ENCODE measurements at regions not wholly inside any gene's neighbourhood (a gene's known extent, or its start where the extent isn't known, plus 50 kb on each side); places are given as distances from the start of the nearest gene placed in this dataset.

DNA sequence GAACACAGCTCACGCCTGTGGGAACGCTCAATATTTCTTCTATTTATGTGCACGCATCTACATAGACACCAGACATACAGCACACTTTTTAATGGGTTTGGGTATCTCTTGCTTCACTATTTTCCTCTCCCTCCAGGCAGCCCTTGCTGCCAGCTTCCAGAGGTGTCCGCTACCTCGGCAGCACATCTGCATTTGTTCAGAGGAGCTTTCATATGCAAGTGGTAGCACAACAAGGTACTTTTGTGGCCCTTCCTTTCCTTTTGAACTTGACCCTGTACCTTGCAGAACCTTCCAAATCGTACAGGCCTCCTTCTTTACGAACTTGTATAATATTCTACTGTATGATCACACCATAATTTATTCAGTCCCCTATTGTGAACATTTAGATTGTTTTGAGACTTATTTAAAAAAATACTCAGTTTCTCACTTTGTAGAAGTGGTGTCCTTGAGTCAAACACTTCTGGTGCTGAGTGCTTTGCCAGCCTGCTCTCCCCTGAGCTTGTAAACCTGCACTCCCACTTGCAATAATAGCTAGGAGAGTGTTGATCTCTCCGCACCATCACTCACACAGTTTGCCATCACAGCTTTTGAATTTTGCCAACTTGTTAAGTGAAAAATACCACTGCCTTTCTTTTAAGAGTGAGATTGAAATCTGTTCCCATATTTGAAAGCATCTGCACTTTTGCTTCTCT, 106.0 kb upstream of the ZNF32 start:
- no peak for DNase-seq

DNA sequence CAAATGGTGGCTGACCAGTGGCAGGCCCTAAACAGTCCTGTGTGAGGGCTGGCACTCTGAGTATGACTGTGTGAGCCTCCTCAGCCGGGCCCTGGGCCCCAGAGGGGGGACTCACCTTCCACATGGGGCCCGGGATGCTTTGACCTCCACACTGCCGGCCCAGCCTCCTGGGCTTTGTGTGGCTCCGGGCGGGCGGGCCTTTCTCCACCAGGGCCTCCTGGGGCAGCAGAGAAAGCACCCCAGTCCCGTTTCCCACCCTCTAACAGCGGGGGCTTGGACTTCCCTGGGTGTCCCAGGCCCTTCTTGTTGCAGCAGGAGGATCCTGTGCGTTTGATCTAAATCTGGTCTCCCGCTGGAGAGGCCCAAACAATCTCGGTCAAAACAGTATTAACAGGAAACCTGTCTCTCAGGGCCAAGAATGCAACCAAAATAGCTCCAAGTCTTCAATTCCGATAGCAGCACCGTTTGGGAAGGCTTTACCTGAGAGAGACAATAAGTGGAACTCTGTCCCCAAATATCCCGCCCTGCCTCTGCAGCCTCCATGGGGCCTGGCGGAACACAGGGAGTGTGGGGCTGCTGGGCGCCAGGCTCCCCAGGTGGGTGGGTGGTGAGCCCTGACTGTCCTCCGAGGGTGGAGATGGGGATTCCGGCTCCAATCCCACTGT, 104.8 kb upstream of the ZNF32 start:
- no peak for DNase-seq

DNA sequence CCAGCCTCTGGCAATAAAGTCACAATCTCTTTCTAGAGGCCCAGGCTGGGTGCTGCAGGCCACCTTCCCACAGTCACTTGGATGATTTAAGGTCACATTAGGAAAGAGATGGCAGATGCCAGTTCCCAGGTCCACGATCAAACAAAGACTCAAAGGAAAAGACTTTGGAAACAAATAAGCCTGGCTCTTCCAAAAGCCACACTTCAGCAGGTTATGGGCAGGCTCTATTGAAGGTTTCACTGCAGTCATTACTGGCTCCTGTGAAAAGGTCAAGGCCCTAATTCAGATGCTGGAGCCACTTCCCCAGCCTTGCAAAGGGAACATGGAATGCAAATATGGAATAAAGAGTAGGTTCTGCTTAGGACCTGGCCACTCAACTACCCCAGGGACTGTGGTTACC, 104.0 kb upstream of the ZNF32 start:
- no peak for DNase-seq

DNA sequence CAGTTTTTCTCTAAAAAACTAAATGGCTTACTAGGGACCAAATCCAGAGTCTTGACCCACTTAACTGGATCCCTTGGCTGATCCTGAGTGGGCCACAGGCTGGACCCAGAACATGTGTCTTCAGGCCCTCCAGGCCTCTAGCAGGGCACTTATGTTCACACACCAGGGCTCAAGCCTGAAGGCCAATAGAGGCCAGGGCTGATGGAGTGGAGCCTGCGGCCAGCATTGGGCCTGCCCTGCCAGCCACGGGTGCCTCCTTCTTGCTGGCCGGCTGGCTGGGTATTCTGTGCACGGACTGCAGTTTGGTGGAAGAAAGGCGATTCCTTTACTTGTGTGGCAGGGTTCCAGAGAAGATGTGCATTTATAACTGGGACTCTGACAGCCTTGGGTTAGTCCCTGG, 103.0 kb upstream of the ZNF32 start:
- no peak for DNase-seq

DNA sequence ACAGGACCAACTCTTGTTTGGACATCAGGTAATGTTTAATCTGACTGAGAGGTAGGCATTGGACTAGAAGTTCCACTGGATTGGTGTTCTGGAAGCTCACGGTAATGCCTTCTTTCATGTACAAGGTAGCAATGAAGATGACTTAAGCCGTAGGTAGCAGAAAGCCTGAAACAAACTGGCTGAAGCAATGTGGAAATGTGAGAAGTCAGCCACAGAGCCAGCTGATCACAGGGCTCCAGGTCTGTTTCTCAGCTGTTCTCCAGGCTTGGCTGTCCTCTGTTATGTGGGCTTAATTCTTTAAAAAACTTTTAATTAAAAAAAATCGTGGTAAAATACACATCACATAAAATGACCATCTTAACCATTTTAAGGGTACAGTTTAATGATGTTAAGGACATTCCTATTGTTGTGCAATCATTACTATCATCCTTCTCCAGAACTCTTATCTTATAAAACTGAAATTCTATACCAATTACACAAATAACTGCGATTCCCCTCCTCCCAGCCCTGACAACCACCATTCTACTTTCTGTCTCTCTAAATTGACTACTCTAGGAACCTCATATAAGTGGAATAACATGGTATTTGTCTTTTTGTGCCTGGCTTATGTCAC, 101.4 kb upstream of the ZNF32 start:
- DNase-seq: no peak

DNA sequence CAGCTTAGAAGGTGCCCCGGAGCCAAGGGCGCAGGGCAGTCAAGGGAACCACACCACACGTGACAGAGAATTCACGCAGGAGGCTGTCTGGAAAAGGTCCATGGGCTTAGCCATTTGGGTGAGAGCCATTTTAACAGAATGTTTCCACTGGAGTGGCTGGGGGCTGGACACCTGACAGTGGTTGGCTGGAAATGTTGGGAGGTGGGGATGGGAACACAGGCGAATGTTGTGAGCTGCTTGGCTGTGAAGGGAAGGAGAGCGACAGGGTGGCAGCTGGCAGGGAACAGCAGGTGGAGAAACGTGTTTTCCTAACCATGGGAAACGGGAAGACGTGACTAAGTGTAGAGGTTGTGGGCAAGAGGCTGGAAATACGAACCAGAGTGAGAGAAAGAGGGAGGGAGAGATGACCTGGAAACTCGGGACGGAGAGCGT, 100.5 kb upstream of the ZNF32 start:
- no peak for DNase-seq

DNA sequence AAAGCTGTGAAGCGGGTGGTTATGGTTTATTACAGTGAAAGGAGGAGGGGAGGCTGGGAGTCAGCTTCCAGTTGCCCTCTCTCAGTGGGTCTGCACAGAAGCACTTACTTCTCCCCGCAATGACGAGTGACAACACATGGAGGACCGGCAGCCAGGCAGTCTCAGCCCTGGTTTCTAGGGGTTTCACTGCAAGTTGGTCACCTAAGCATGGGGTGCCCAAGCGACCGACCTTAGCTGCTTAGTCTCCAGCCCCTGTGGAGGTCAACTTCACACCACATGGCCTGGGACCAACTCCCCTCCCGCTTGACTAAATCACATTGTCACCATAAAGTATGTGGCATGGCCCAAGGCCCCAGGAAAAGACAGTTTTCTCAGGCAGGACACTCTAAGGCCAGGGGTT, 99.9 kb upstream of the ZNF32 start:
- DNase-seq: no peak

DNA sequence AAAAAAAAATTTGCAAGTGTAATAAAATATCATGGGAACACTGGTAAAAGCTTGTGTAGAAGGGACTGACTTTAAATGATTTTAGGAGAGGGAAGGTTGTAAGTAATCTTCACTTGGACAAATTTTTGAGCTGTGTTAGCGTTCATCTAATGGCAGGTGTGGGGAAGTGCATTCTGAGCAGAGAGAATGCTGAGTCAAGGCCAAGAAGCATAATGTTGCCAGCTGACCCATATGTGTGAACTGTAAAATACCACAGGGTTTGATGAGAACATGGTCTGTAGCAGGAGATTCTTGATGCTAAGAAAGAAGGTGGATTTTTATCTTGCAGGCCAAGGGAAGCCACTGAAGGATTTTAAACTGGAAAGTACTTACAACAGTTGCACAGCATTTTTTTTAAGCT, 98.2 kb upstream of the ZNF32 start:
- DNase-seq: no peak

DNA sequence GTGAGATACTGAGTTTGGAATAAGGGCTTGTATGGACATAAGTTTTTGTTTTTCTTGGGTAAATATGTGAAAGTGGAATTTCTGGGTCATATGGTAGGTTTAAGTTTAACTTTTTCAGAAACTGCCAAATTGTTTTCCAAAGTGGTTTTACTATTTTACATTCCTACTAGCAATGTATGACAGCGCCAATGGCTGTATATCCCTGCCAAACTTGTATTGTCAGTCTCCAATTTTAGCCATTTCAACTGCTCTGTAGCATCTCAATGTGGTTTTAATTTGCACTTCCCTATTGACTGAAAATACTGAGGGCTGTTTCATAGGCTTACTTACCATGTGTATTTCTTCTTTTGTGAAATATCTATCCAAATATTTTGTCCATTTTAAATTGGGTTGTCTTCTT, 90.5 kb upstream of the ZNF32 start:
- no peak for DNase-seq

DNA sequence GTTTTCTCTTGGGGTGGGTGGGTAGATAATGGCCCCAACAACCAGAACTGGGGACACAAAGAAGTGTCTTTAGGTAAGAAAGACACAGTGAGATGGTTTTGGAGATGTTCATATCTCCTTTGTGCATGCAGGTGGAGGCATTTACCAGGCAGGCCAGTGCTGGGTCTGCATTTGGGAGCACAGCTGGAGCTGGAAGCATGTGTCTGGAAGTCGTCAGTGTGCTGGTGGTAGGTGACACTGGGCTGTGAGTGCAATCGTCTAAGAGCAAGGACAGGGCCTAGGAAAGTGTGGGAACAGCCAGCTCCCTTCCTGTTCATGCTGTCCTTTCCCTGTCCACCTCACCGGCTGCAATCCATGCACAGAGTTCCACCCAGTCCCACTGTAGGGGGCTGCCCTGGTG, 88.3 kb upstream of the ZNF32 start:
- no peak for DNase-seq

DNA sequence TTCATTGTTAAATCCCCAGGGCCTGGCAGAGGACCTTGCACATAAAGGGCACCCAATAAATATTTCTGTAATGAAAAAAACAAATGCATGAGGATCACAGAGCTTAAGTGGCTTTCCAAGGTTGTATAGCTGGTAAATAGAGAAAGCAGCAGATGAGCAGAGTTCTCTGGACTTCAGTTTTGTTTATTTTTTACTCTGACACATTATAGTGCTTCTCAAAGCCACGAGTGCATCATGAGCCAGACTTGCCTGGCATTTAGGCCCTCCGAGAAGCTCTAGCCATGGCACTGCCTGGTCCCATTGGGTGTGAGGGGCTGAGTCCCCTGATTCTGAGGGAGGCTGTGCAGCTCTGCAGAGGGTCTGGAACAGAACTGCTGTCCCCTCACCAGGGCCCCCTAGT, 87.2 kb upstream of the ZNF32 start:
- DNase-seq: no peak

DNA sequence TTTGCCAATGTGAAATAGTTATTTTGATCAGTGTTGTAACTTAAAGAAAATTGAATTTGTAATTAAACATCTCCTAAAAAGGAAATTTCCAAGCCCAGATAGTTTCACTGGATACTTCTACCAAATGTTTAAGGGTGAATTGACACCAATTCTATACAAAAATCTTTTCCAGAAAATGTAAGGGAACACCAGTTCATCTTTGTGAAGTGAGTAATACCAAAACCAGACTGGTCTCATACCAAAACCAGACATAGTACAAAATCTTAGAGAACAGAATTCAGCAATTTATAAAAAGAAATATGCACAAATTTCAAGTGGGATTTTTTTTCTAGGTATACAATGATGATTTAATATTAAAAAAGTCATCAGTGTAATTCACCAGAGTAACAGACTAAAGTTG, 86.0 kb upstream of the ZNF32 start:
- DNase-seq: no peak

DNA sequence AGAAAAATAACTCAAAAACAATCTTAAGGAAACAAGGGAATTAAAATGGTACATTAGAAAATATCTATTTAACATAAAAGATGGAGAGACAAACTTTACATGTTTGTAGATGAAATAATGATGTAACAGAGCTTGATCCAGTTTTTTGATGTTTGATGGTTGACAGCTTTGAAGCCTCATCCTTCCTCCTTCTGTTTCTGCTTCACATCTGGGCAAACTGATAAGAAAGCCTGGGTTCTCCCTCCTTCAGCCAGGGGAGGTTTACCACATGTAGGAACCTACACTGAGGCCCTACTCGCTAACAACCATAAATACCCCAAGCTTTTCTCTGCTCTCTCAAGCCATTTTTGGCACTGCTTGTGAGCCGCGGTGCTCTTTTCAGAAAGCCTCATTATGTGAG, 82.8 kb upstream of the ZNF32 start:
- no peak for DNase-seq

DNA sequence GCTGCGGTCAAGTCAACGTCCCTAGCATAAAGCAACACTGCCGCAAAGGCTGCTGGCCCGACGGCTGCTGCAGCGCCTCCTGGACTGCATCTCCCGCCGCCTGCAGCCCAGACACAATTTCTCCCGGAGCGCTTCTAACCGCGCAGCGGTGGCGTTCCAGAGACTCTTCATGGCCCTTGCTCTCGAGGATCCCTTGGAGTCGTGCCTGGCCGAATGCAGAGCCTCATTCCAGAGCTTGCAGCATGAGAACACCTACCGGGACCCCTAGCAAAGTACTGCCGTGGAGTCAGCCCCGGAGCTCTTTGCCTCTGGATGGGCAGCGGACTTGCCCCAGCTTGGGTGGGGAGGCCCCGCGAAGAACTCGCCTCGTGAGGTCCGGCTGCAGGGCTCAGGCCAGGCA, 79.7 kb upstream of the ZNF32 start:
- no peak for DNase-seq

DNA sequence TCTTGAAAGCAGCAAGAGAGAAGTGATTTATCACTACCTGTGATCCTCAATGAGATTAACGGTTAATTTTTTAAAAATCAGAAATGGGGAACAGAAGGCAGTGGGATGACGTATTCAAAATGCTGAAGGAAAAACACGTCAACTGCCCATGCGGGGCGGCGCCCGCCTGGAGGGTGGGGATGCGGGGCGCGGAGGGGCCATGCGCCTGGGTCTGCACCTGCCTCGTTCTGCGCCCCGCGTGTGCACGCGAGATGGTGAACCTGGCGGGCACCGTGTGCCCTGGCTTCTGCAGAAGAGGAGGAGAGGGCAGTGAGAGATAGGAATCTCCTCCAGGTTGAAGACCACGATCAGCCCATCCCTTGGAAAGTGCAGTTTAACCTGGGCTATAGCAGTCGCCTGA, 79.3 kb upstream of the ZNF32 start:
- no peak for DNase-seq

DNA sequence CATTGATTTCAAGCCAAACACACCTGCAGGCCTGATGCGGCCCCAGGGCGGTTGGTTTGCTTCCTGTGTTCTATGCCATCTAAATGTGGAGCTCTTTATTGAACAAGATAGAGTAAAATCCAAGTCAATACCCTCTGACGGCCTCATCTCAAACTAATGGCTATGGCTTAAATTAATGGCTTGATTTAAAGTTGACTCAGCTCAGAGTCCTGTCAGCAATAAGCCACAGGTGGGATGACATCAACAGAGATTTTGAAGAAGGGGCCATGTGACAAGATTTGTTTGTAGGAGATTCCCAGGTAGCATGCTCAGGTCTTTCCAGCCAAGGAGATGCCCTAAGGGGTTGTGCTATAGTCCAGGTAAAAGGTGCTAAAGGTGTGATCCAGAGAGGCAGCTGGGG, 66.7 kb upstream of the ZNF32 start:
- no peak for DNase-seq

DNA sequence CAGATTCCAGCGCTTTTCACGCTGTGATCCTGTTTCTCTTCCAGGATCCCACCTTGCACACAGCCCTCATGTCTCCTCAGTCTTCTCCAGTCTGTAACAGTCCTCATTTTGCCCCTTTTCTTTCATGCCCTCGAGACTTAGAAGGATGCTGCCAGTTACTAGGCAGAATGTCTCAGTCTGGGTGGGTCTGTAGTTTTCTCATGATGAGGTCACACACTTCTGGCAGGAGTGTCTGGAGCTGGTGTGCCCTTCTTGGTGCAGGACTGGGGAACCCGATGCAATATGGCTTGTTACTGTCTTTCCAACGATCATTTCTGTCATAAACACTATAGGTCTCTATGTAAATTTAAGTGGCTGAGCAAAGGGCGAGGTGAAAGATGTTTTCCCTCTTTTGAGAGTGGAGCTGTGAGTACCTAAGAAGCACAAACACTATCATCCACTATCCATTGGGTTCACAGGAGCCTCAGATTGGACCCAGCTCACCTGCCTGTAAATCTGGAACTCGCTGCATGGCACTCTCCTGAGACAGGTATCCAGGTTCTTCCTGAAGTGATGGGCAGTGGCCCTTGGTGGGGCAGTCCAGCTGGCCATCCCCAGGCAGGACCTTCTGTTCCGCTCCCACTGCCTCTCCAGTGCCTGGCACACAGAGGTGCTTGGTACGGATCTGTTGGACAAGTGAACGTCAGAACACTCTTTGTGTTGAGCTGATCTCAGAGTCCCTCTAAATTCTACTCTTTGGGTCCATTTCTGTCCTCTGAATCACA, 64.3 kb upstream of the ZNF32 start:
- no peak for DNase-seq

DNA sequence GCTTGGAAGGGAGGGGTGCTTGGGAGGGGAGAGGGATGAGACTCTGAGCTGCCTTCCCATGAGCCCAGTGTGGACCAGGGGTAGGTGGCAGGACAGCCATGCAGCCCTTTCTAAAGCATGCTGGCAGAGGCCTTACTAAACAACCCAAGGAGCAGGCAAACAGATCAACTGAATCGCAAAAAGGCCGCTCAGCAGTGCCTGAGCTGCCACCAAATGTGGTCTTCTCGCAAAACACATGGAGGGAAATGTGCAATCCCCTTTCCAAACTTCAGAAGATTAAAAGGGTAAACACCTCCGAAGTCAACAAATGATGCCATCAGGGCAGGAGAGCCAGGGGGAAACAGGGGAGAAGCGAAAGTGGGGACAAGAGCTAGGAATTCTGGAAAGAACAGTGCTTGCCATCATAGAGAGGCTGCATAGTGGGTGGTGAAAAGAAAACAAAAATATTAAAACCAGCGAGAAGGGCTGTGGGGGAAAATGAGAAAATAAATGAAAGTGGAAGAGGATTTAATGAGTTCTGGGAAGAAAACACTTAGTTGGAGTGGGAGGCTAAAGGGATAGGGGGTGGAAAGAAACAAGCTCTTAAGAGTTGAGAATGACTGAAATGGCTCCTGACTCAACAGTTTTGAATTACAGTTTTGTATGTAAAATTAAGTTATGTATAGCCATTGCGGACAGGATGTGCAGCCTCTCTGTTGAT, 62.2 kb upstream of the ZNF32 start:
- no peak for DNase-seq

DNA sequence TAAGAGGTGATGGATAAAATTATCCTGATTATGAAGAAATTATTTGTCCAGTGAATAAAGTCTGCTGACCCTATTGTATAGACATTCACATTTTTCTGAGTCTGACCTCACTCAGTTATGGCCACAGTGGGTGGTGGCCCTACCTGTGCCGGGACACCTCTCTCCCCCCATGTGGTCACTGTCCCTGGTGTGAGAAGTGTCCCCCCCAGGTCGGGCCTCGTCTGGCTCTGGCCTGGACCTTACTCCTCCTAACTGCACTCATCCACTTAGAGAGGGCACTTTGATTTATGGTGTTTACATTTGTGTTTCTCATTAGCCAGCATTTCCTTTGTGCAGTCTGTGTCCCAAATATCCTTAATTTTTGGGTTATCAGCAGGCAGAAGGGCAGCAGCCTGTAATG, 59.6 kb upstream of the ZNF32 start:
- DNase-seq: no peak

DNA sequence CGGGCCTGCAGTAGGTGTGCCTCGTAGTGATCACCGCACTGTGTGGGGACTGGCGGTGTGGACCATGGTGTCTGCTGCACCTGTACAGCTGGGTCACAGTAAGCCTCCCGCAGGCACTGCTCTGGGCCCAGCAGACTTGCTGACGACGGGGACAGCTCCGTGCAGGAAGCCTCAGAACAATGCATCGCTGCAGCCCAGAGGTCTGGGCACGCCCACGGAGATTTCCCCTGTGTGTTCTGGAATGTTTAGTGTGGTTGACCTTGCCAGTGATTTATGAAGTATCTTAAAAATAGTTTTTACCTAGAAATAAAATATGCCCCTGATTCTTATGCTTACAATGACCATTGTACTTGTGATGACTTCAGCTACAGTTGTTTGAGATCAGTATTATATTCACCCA, 59.1 kb upstream of the ZNF32 start:
- no peak for DNase-seq

DNA sequence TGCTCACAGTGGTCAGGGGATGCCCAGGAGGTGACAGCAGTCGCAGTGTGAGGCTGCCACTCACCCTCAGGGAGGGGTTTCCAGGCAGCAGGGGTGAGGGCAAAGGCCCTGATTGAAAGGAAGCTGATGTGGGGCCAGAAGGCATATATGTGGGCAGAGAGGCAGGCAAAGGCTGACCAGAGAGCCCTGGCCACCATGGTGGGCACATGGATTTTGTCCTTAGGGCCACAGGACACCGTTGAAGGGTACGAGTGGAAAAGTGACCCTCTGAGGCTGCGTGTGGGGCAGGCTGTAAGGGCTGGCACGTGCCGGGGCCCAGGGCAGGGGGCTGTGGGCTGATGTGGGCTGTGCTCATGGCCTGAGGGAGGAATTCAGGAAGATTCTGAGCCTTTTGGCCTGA, 57.5 kb upstream of the ZNF32 start:
- DNase-seq: no peak

DNA sequence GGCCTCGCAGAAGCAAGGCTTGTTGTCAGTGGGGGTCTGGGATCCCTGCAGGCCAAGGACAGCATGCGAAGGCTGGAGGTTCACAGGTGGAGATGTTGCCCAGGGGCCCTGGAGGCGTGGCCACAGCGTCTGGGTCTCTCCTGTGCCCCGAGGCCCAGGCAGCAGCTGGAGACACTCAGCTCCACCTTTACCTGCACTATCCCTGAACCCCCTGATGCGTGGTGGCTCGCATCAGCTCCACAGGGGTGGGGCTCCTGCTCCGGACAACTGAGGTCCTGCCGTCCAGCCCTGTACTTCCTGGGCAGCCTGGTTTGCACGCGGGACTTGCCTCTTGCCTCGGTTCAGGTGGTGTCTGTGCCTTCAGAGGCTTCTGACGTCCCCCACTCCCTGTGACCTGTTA, 54.6 kb upstream of the ZNF32 start:
- DNase-seq: no peak

DNA sequence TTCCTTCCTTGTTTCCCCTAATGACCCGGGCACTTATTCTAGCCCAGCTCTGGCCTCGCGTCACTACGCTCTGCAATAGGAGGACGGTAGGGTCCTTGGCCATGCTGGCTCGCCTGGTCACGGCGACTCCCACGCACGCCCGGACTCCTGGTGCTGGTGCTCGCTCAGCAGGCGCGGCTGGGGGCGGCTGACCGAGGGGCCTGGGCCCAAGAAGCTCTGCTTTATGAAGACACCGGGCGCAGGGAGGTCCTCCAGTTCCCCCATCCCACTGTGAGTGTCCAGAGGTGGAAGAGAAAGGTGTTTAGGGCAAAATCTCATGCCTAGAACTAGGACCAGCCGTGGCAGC, 54.2 kb upstream of the ZNF32 start:
- DNase-seq: no peak

Measured in activated CD4-positive, alpha-beta T cell treated with anti-CD3 and anti-CD28 coated beads, Interleukin-2, amount 50 U/mL, for 1 hour (primary cell).